SHP77 (cell line): ENCODE measurements at regions not wholly inside any gene's neighbourhood (a gene's known extent, or its start where the extent isn't known, plus 50 kb on each side); places are given as distances from the start of the nearest gene placed in this dataset.
A peak's percentile ranks its signal among the peaks of the same experiment; 100 is the strongest.
"Not testable (repeated sequence)": the region's sequence is repeated elsewhere in the genome, so short reads cannot be mapped to it uniquely, and the experiment has no call there.

ENCODE experiments used
- DNase-seq, 2 experiments: peaks; one replicate each; lab custom pipeline; 2025; lab: John Stamatoyannopoulos, UW

- no peak for DNase-seq
Measured at GRCh38 chr5:32534041-32534440, 51.3 kb upstream of the SUB1 start.

- DNase-seq, result peak; percentile 7 to 21
Measured at GRCh38 chr5:32531885-32532520, 53.4 kb upstream of the SUB1 start.

- not testable (repeated sequence) for DNase-seq
Measured at GRCh38 chr5:32527321-32527720, 58.0 kb upstream of the SUB1 start.

- DNase-seq, result no peak
Measured at GRCh38 chr5:32526810-32527209, 58.5 kb upstream of the SUB1 start.

- peak; percentile 7 to 25 for DNase-seq
Measured at GRCh38 chr5:32523625-32524024, 61.7 kb upstream of the SUB1 start.

GRCh38 chr5:32522429-32523143 lies 62.8 kb upstream of the SUB1 start:
- no peak for DNase-seq

GRCh38 chr5:32521481-32521880 lies 63.9 kb upstream of the SUB1 start:
- DNase-seq, result no peak

GRCh38 chr5:32520972-32521371 lies 64.4 kb upstream of the SUB1 start:
- DNase-seq, result no peak

- DNase-seq, result no peak
Measured at GRCh38 chr5:32520356-32520755, 65.0 kb upstream of the SUB1 start.

- no peak for DNase-seq
Measured at GRCh38 chr5:32519508-32519907, 65.8 kb upstream of the SUB1 start.

- no peak for DNase-seq
Measured at GRCh38 chr5:32514806-32515205, 70.3 kb upstream of the ZFR start.

- DNase-seq, result no peak
Measured at GRCh38 chr5:32512926-32513325, 68.4 kb upstream of the ZFR start.

GRCh38 chr5:32511776-32512374 lies 67.3 kb upstream of the ZFR start:
- DNase-seq, result no peak

- no peak for DNase-seq
Measured at GRCh38 chr5:32510860-32511259, 66.3 kb upstream of the ZFR start.

GRCh38 chr5:32508806-32509805 lies 64.6 kb upstream of the ZFR start:
- no peak for DNase-seq

- no peak for DNase-seq
Measured at GRCh38 chr5:32507738-32508434, 63.3 kb upstream of the ZFR start.

- DNase-seq, result no peak
Measured at GRCh38 chr5:32506799-32507198, 62.3 kb upstream of the ZFR start.

GRCh38 chr5:32506201-32506661 lies 61.7 kb upstream of the ZFR start:
- DNase-seq, result peak; percentile 34

GRCh38 chr5:32505756-32506155 lies 61.2 kb upstream of the ZFR start:
- DNase-seq, result no peak

GRCh38 chr5:32504989-32505596 lies 60.6 kb upstream of the ZFR start:
- peak; percentile 52 to 84 for DNase-seq
